ENCODE measurements at regions not wholly inside any gene's neighbourhood (a gene's known extent, or its start where the extent isn't known, plus 50 kb on each side); places are given as distances from the start of the nearest gene placed in this dataset.
"Not testable (repeated sequence)": the region's sequence is repeated elsewhere in the genome, so short reads cannot be mapped to it uniquely, and the experiment has no call there.

- no peak for DNase-seq
Observed at GRCh38 chr4:164229255-164229654, 524.7 kb upstream of the SMIM31 start.

- no peak for DNase-seq
Observed at GRCh38 chr4:164239433-164239832, 514.5 kb upstream of the SMIM31 start.

- no peak for DNase-seq
Observed at GRCh38 chr4:164239976-164240375, 514.0 kb upstream of the SMIM31 start.

GRCh38 chr4:164251257-164251656, 502.7 kb upstream of the SMIM31 start:
- no peak for DNase-seq

GRCh38 chr4:164252286-164252685, 501.6 kb upstream of the SMIM31 start:
- DNase-seq: no peak

GRCh38 chr4:164261831-164262230, 492.1 kb upstream of the SMIM31 start:
- DNase-seq: no peak

- DNase-seq: not testable (repeated sequence)
Observed at GRCh38 chr4:164262508-164262907, 491.4 kb upstream of the SMIM31 start.

- DNase-seq: not testable (repeated sequence)
Observed at GRCh38 chr4:164277414-164277813, 476.5 kb upstream of the SMIM31 start.

GRCh38 chr4:164287173-164287572, 466.8 kb upstream of the SMIM31 start:
- DNase-seq: no peak

GRCh38 chr4:164288578-164288977, 465.4 kb upstream of the SMIM31 start:
- no peak for DNase-seq

- no peak for DNase-seq
Observed at GRCh38 chr4:164293203-164293602, 460.7 kb upstream of the SMIM31 start.

GRCh38 chr4:164293743-164294142, 460.2 kb upstream of the SMIM31 start:
- no peak for DNase-seq

- DNase-seq: no peak
Observed at GRCh38 chr4:164301430-164301829, 452.5 kb upstream of the SMIM31 start.

GRCh38 chr4:164304101-164304639, 449.8 kb upstream of the SMIM31 start:
- DNase-seq: no peak

GRCh38 chr4:164304861-164305260, 449.1 kb upstream of the SMIM31 start:
- no peak for DNase-seq

GRCh38 chr4:164307262-164307661, 446.7 kb upstream of the SMIM31 start:
- no peak for DNase-seq

GRCh38 chr4:164312671-164313070, 441.3 kb upstream of the SMIM31 start:
- no peak for DNase-seq

- DNase-seq: no peak
Observed at GRCh38 chr4:164313853-164314252, 440.1 kb upstream of the SMIM31 start.

GRCh38 chr4:164318350-164318749, 435.6 kb upstream of the SMIM31 start:
- DNase-seq: no peak

GRCh38 chr4:164319688-164320087, 434.2 kb upstream of the SMIM31 start:
- no peak for DNase-seq

GRCh38 chr4:164320847-164321246, 433.1 kb upstream of the SMIM31 start:
- no peak for DNase-seq

GRCh38 chr4:164326056-164326455, 427.9 kb upstream of the SMIM31 start:
- no peak for DNase-seq

GRCh38 chr4:164337219-164337944, 416.5 kb upstream of the SMIM31 start:
- no peak for DNase-seq

GRCh38 chr4:164343472-164343976, 410.4 kb upstream of the SMIM31 start:
- no peak for DNase-seq

- DNase-seq: no peak
Observed at GRCh38 chr4:164345756-164346155, 408.2 kb upstream of the SMIM31 start.

Measured in stimulated activated CD4-positive, alpha-beta T cell treated with anti-CD3 and anti-CD28 coated beads, Interleukin-4, amount 100 ng/mL, for 1 hour (primary cell).